GM19324 (cell line): ENCODE measurements at regions not wholly inside any gene's neighbourhood (a gene's known extent, or its start where the extent isn't known, plus 50 kb on each side); places are given as distances from the start of the nearest gene placed in this dataset.
"Not testable (repeated sequence)": the region's sequence is repeated elsewhere in the genome, so short reads cannot be mapped to it uniquely, and the experiment has no call there.

Source experiments
- ATAC-seq: cut with Tn5 transposase; IDR thresholded peaks from one replicate; pipeline ENCODE4 v1.9.1; 2021; ENCODE audit warnings: mild to moderate bottlenecking, moderate library complexity; ENCODE audit not compliant: unreplicated experiment, low FRiP score

- no peak for ATAC-seq
These were observed 173.9 kb downstream of the EPM2A start for GRCh38 chr6:145561095-145562072.

GRCh38 chr6:145562771-145563615 lies 172.3 kb downstream of the EPM2A start:
- ATAC-seq: no peak

GRCh38 chr6:145564553-145564952 lies 170.8 kb downstream of the EPM2A start:
- no peak for ATAC-seq

- no peak for ATAC-seq
These were observed 167.6 kb downstream of the EPM2A start for GRCh38 chr6:145567684-145568252.

GRCh38 chr6:145569140-145569539 lies 166.2 kb downstream of the EPM2A start:
- no peak for ATAC-seq

GRCh38 chr6:145570336-145570735 lies 165.0 kb downstream of the EPM2A start:
- not testable (repeated sequence) for ATAC-seq

- ATAC-seq: not testable (repeated sequence)
These were observed 161.1 kb downstream of the EPM2A start for GRCh38 chr6:145574269-145574668.
